ENCODE measurements at regions not wholly inside any gene's neighbourhood (a gene's known extent, or its start where the extent isn't known, plus 50 kb on each side); places are given as distances from the start of the nearest gene placed in this dataset.

GRCh38 chr11:129747071-129747470, 68.6 kb upstream of the TMEM45B start:
- Histone ChIP-seq H3K36me3 (ENCODE audit: control insufficient read depth in 1 of 2, insufficient read depth in 2 of 2, low read length in 2 of 2) (no peaks in the 10 kb centered on the region), H3K27ac (ENCODE audit: low read depth, low read length) (no peak overlapping the region), H2AFZ (ENCODE audit: low read depth, low read length, poor library complexity, severe bottlenecking) (no peak overlapping the region), H3K27me3 (ENCODE audit: insufficient read depth, low read length) (no peaks in the 10 kb centered on the region), H3K4me2 (ENCODE audit: low read length) (no peak overlapping the region), H3K9me3 (ENCODE audit: control insufficient read depth in 1 of 2, insufficient read depth in 1 of 2, low read depth in 1 of 2, low read length in 2 of 2) (no peaks in the 10 kb centered on the region), H3K9ac (ENCODE audit: low read length) (no peak overlapping the region), H4K20me1 (ENCODE audit: insufficient read depth) (no peaks in the 10 kb centered on the region), H3K79me2 (ENCODE audit: insufficient read depth, low read length) (no peaks in the 10 kb centered on the region), H3K4me3 (replicated peaks in 1 of 2; ENCODE audit: low read depth in 1 of 2, low read length in 2 of 2) (no peak overlapping the region), H3K4me1 (ENCODE audit: control insufficient read depth in 1 of 2, insufficient read depth in 2 of 2, low read length in 2 of 2) (peaks cover 0 to 5% of the 10 kb centered on the region in 2 experiments; a peak in 2 of 4 replicates), H3K9me2 (ENCODE audit: insufficient read depth) (no peaks in the 10 kb centered on the region)
- RAD21 ChIA-PET (ENCODE audit: low non-redundant PET in 1 of 2, low total read pairs in 2 of 2, uncharacterized antibody in 2 of 2, unreplicated experiment in 2 of 2): no interaction called here
- DNase-seq (ENCODE audit: low read depth, low spot score) (no peak), ATAC-seq (no peak)
- no peak for TF ChIP-seq POLR2AphosphoS5 (IDR thresholded peaks at IDR 0.05; ENCODE audit: low read depth, low read length)
- TF ChIP-seq RAD21 (IDR thresholded peaks at IDR 0.05; ENCODE audit: low read depth): no peak
- CTCF ChIA-PET: interaction anchor here (1.1 to 1.8 kb wide), 2 partner anchors 383 to 384 kb away, joined by 3 to 7 read pairs; no protein-coding TSS in a partner anchor
- intact Hi-C loops (cut with micrococcal nuclease): no loop called here
- no TSS peak for BruUV-seq (replicated peaks)
- POLR2A ChIA-PET: no interaction called here

GRCh38 chr11:129749141-129749540, 66.5 kb upstream of the TMEM45B start:
- Histone ChIP-seq H3K9me2 (ENCODE audit: insufficient read depth) (no peaks in the 10 kb centered on the region), H2AFZ (ENCODE audit: low read depth, low read length, poor library complexity, severe bottlenecking) (no peak overlapping the region), H4K20me1 (ENCODE audit: insufficient read depth) (no peaks in the 10 kb centered on the region), H3K27ac (ENCODE audit: low read depth, low read length) (no peak overlapping the region), H3K27me3 (ENCODE audit: insufficient read depth, low read length) (no peaks in the 10 kb centered on the region), H3K4me2 (ENCODE audit: low read length) (no peak overlapping the region), H3K9me3 (ENCODE audit: control insufficient read depth in 1 of 2, insufficient read depth in 1 of 2, low read depth in 1 of 2, low read length in 2 of 2) (no peaks in the 10 kb centered on the region), H3K36me3 (ENCODE audit: control insufficient read depth in 1 of 2, insufficient read depth in 2 of 2, low read length in 2 of 2) (no peaks in the 10 kb centered on the region), H3K4me1 (ENCODE audit: control insufficient read depth in 1 of 2, insufficient read depth in 2 of 2, low read length in 2 of 2) (peaks cover 0 to 5% of the 10 kb centered on the region in 2 experiments; a peak in 2 of 4 replicates), H3K4me3 (replicated peaks in 1 of 2; ENCODE audit: low read depth in 1 of 2, low read length in 2 of 2) (no peak overlapping the region), H3K9ac (ENCODE audit: low read length) (no peak overlapping the region), H3K79me2 (ENCODE audit: insufficient read depth, low read length) (no peaks in the 10 kb centered on the region)
- DNase-seq (ENCODE audit: low read depth, low spot score) (no peak), ATAC-seq (no peak)
- no peak for TF ChIP-seq SIN3A (IDR thresholded peaks at IDR 0.05; ENCODE audit: low read depth)
- TF ChIP-seq POLR2A (IDR thresholded peaks at IDR 0.05; ENCODE audit: borderline replicate concordance, extremely low read depth, insufficient read depth, insufficient read length): no peak
- no peak for TF ChIP-seq EZH2 (IDR thresholded peaks at IDR 0.05)
- TF ChIP-seq FOSL1 (IDR thresholded peaks at IDR 0.05; ENCODE audit: low read depth): no peak
- TF ChIP-seq ZBTB33 (IDR thresholded peaks at IDR 0.05; ENCODE audit: extremely low read depth, insufficient replicate concordance, low read length): no peak
- TF ChIP-seq SRF (IDR thresholded peaks at IDR 0.05; ENCODE audit: low read depth): no peak
- no peak for TF ChIP-seq CBX3 (IDR thresholded peaks at IDR 0.05; ENCODE audit: low read depth)
- TF ChIP-seq POLR2AphosphoS5 (IDR thresholded peaks at IDR 0.05; ENCODE audit: low read depth, low read length): no peak
- TF ChIP-seq YY1 (IDR thresholded peaks at IDR 0.05; ENCODE audit: extremely low read depth, insufficient replicate concordance, low read depth, low read length): no peak
- TF ChIP-seq CEBPB (IDR thresholded peaks at IDR 0.05; ENCODE audit: low read depth): no peak
- TF ChIP-seq TCF7L2 (IDR thresholded peaks at IDR 0.05; ENCODE audit: borderline replicate concordance, extremely low read depth, insufficient read depth, insufficient read length): no peak
- TF ChIP-seq EZH2phosphoT487 (IDR thresholded peaks at IDR 0.05; ENCODE audit: borderline replicate concordance): no peak
- no peak for TF ChIP-seq ATF3 (IDR thresholded peaks at IDR 0.05)
- no peak for TF ChIP-seq JUND (IDR thresholded peaks at IDR 0.05)
- TF ChIP-seq ZFX (IDR thresholded peaks at IDR 0.05): no peak
- ChIA-PET RAD21 (ENCODE audit: low non-redundant PET in 1 of 2, low total read pairs in 2 of 2, uncharacterized antibody in 2 of 2, unreplicated experiment in 2 of 2) (interaction anchor here in 1 of 2 experiments (1.0 kb wide), 1 partner anchor 374 kb away, joined by 5 read pairs; no protein-coding TSS in a partner anchor), POLR2A (no interaction called here), CTCF (interaction anchor here (1.8 kb wide), 1 partner anchor 385 kb away, joined by 7 read pairs; no protein-coding TSS in a partner anchor)
- intact Hi-C loops (cut with micrococcal nuclease): no loop called here
- BruUV-seq (replicated peaks): no TSS peak

Measured in HCT116 (cell line).